Adrenal gland (tissue), 9 donors: ENCODE measurements at regions not wholly inside any gene's neighbourhood (a gene's known extent, or its start where the extent isn't known, plus 50 kb on each side); places are given as distances from the start of the nearest gene placed in this dataset.

ENCODE experiments used
- DNase-seq, 7 donors: peaks; one replicate each; pipeline ENCODE4 v3.0.0-alpha.2; 2019 to 2020
- H3K27ac ChIP-seq, 5 donors: fragments of 200-600 bp; sonication (generic) in 4 of 5; 1 replicate in 3 of 5; 2 replicates in 2 of 5; pipeline versions ENCODE4 v1.5.1 to v1.8.0; 2016 to 2020; ENCODE audit warnings: mild to moderate bottlenecking in 1 of 5
- H3K27me3 ChIP-seq: fragments of 200-600 bp; 2 replicates; pipeline ENCODE4 v1.8.0; 2021
- H3K36me3 ChIP-seq, 2 donors: fragments of 200-600 bp; replicated peaks in 1 of 2; 1 replicate in 1 of 2; 2 replicates in 1 of 2; pipeline versions ENCODE4 v1.5.1 to v1.8.0; 2018 to 2022
- H3K4me1 ChIP-seq, 2 donors: fragments of 200-600 bp; replicated peaks in 1 of 2; 1 replicate in 1 of 2; 2 replicates in 1 of 2; pipeline versions ENCODE4 v1.5.1 to v1.8.0; 2018 to 2021
- H3K4me3 ChIP-seq, 4 donors: fragments of 200-600 bp; sonication (generic) in 3 of 4; one replicate each; pipeline ENCODE4 v1.5.1; 2016 to 2018
- H3K9me3 ChIP-seq, 3 donors: fragments of 200-600 bp; sonication (generic) in 1 of 3; replicated peaks in 1 of 3; 1 replicate in 2 of 3; 2 replicates in 1 of 3; pipeline versions ENCODE4 v1.5.1 to v1.8.0; 2016 to 2021
- POLR2A ChIP-seq, 2 donors: fragments of 450-650 bp; IDR thresholded peaks; one replicate each; pipeline ENCODE4 v1.6.1; 2017; ENCODE audit warnings: antibody characterized with exemption in 2 of 2, mild to moderate bottlenecking in 2 of 2, moderate library complexity in 1 of 2
- WGBS, 4 donors: extraction: QIAGEN DNeasy Blood & Tissue Kit in 2 of 4; methylation state at CpG; one replicate each; pipeline versions ENCODE4 v1.1.5 to v1.1.7; 2013 to 2017; 5-methylcytosine and 5-hydroxymethylcytosine counted together
- intact Hi-C, 2 donors: fragments of 100-400 bp; cut with DNase I; formaldehyde crosslinking; loops; one replicate each; pipeline versions ENCODE4 v1.14.1 to v1.15.0; 2022 to 2023
- TF ChIP-seq, protein P1 (sequence below), 6 experiments: fragments of 450-650 bp in 4 of 6; fragments of 200-600 bp in 2 of 6; sonication (generic) in 1 of 6; IDR thresholded peaks; 1 replicate in 5 of 6; 2 replicates in 1 of 6; pipeline versions ENCODE4 v1.5.1 to v1.8.0; 2016 to 2021; ENCODE audit warnings: antibody characterized with exemption in 6 of 6, mild to moderate bottlenecking in 2 of 6, moderate library complexity in 1 of 6
- donor health status: healthy with polysubstance abuse.
- donor health status: Bipolar disorder and iron deficiency.
- donor health status: DM: yes; HTN: yes; CAD: no.
- donor health status: DM: no; HTN: no; CAD: no.
- donor health status: DM: no; HTN: no; CAD: no.

DNA sequence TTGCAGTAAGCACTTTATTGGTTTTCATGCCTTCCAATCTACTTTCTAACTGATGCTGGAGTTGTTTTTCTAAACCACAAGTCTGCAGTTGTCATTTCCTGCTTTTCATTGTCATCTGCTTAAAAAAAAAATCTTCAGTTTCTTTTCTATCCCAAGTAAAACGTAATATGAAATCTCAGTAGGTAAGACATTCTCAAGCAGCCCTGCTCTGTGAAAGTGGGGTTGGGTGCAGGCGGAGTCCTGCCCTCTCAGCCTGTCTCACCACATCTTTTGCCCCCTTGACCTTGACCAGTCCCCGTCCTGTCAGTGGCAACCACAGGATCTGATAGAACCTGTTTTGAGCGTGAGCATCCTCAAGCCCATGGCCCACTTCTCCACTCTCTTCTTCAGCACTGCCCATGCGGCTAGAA lies 80.0 kb upstream of the CPO start:
- H3K36me3 ChIP-seq: no peaks in the 10 kb centered on the region
- H3K27ac ChIP-seq: no peak overlapping the region
- H3K4me1 ChIP-seq: no peaks in the 10 kb centered on the region
- no peaks in the 10 kb centered on the region for H3K27me3 ChIP-seq
- no peak for DNase-seq
- no peak for TF ChIP-seq POLR2A (IDR thresholded peaks at IDR 0.05)
- TF ChIP-seq, protein P1, sequence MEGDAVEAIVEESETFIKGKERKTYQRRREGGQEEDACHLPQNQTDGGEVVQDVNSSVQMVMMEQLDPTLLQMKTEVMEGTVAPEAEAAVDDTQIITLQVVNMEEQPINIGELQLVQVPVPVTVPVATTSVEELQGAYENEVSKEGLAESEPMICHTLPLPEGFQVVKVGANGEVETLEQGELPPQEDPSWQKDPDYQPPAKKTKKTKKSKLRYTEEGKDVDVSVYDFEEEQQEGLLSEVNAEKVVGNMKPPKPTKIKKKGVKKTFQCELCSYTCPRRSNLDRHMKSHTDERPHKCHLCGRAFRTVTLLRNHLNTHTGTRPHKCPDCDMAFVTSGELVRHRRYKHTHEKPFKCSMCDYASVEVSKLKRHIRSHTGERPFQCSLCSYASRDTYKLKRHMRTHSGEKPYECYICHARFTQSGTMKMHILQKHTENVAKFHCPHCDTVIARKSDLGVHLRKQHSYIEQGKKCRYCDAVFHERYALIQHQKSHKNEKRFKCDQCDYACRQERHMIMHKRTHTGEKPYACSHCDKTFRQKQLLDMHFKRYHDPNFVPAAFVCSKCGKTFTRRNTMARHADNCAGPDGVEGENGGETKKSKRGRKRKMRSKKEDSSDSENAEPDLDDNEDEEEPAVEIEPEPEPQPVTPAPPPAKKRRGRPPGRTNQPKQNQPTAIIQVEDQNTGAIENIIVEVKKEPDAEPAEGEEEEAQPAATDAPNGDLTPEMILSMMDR (IDR thresholded peaks at IDR 0.05): no peak
- H3K9me3 ChIP-seq: no peaks in the 10 kb centered on the region
- intact Hi-C loops: no loop called here
- no peak overlapping the region for H3K4me3 ChIP-seq
- WGBS, 4 donors: 67 to 85% (median 77%) methylated on average over 5 of the region's 5 CpGs

DNA sequence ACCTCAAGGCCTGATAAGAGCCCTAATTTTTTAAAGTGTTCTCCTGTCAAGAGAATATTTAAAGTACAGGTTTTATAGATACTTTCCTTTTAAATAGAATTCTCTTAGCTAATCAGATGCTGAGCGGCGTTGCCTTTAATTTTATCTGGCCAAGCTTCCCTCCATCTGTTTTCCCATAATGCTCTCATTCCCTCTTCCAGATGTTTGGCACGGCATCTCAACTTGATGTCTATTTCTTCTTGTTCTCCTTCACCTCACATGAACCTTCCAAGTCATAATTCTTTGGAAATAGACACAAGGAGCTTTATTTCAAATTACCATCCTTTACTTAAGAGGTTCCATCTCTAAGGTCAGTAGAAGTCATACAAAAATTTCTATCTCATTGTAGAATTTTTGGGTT lies 76.1 kb upstream of the CPO start:
- Histone ChIP-seq H3K27ac (no peak overlapping the region), H3K9me3 (no peaks in the 10 kb centered on the region), H3K27me3 (no peaks in the 10 kb centered on the region), H3K36me3 (no peaks in the 10 kb centered on the region), H3K4me3 (no peak overlapping the region), H3K4me1 (no peaks in the 10 kb centered on the region)
- 63 to 77% (median 69%) methylated on average over 3 of the region's 3 CpGs for WGBS, 4 donors
- intact Hi-C loops: no loop called here
- TF ChIP-seq, protein P1 (IDR thresholded peaks at IDR 0.05): no peak
- TF ChIP-seq POLR2A (IDR thresholded peaks at IDR 0.05): no peak
- no peak for DNase-seq

DNA sequence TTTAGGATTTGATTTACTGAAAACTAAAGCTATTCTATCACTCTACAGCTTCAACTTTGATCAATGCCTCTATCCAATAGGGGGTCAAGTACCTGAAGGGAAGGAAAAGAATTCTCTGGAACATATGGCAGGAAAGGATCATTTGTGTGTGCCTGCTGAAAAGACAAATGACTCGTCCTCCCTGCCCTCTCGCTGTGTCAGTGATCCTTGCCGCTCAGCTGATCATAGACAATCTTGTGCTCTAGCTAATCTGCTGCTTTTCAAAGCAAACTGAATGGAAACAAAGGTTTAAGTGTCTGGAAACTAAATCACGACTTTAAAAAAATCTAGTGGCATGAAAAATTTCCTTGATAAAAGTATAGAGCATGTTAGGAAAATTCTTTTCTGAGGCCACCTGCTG lies 75.6 kb upstream of the CPO start:
- WGBS, 4 donors: 61 to 77% (median 73%) methylated on average over 4 of the region's 4 CpGs
- Histone ChIP-seq H3K27ac (no peak overlapping the region), H3K27me3 (no peaks in the 10 kb centered on the region), H3K4me1 (no peaks in the 10 kb centered on the region), H3K36me3 (no peaks in the 10 kb centered on the region), H3K9me3 (no peaks in the 10 kb centered on the region), H3K4me3 (no peak overlapping the region)
- intact Hi-C loops: no loop called here
- DNase-seq: no peak
- TF ChIP-seq, protein P1 (IDR thresholded peaks at IDR 0.05): no peak
- no peak for TF ChIP-seq POLR2A (IDR thresholded peaks at IDR 0.05)

DNA sequence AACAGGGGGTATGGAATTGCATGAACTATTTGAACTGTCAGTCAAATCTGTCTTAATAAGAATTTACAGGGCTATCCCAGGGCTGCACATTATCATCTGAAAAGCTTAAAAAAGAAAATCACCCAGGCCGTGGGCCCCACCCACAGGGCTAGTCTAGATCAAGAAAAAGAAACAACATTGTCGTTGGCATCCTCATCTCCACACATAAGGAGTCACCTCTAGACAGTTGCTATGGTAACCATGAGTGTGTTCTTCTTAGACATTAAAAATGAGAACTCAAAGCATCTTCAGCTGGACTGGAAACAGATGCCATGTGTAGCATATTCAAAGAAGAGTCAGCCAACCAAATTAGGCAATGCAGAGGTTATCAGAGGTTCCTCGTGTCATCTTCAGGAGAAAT lies 72.3 kb upstream of the CPO start:
- H3K4me1 ChIP-seq: peaks cover 4 to 11% of the 10 kb centered on the region in 2 donors
- H3K27me3 ChIP-seq: no peaks in the 10 kb centered on the region
- intact Hi-C loops: no loop called here
- H3K27ac ChIP-seq: no peak overlapping the region
- no peak overlapping the region for H3K4me3 ChIP-seq
- H3K9me3 ChIP-seq: no peaks in the 10 kb centered on the region
- H3K36me3 ChIP-seq: no peaks in the 10 kb centered on the region
- TF ChIP-seq, protein P1 (IDR thresholded peaks at IDR 0.05): no peak
- no peak for TF ChIP-seq POLR2A (IDR thresholded peaks at IDR 0.05)
- DNase-seq: no peak
- WGBS, 4 donors: 81 to 92% (median 86%) methylated on average over 3 of the region's 3 CpGs
